Calu3 (cell line): ENCODE measurements at regions not wholly inside any gene's neighbourhood (a gene's known extent, or its start where the extent isn't known, plus 50 kb on each side); places are given as distances from the start of the nearest gene placed in this dataset.

Experiments
- BruUV-seq: library from RNA; stranded (reverse); fragments of 400-500 nt; replicated peaks from 2 replicates; lab custom pipeline; 2021; lab: Mats Ljungman, UMichigan
- CTCF ChIA-PET: fragments of 300-600 bp; sonication (Branson Sonifier 250); formaldehyde crosslinking; loops from one replicate; lab custom pipeline; 2022; ENCODE audit warnings: antibody characterized with exemption; lab: Charles Lee
- DNase-seq: peaks from one replicate; pipeline ENCODE4 v3.0.0; 2022
- H3K27ac Mint-ChIP-seq: one replicate; pipeline ENCODE4 v1.8.0; 2022; ENCODE audit warnings: mixed read lengths; ENCODE audit not compliant: unreplicated experiment
- H3K27me3 Mint-ChIP-seq: one replicate; pipeline ENCODE4 v1.8.0; 2022; ENCODE audit warnings: mixed read lengths; ENCODE audit not compliant: unreplicated experiment
- H3K36me3 Mint-ChIP-seq: one replicate; pipeline ENCODE4 v1.8.0; 2022; ENCODE audit warnings: mild to moderate bottlenecking, moderate library complexity, mixed read lengths; ENCODE audit not compliant: insufficient read depth, unreplicated experiment
- H3K4me1 Mint-ChIP-seq: one replicate; pipeline ENCODE4 v1.8.0; 2022; ENCODE audit warnings: mild to moderate bottlenecking, low read depth, mixed read lengths; ENCODE audit not compliant: unreplicated experiment
- H3K4me3 Mint-ChIP-seq: one replicate; pipeline ENCODE4 v1.8.0; 2022; ENCODE audit warnings: mild to moderate bottlenecking, low read depth, moderate library complexity, mixed read lengths; ENCODE audit not compliant: unreplicated experiment
- H3K9me3 Mint-ChIP-seq: one replicate; pipeline ENCODE4 v1.8.0; 2022; ENCODE audit warnings: low read depth, mixed read lengths; ENCODE audit not compliant: unreplicated experiment
- CTCF ChIP-seq: fragments of 200-600 bp; IDR thresholded peaks from one replicate; pipeline ENCODE4 v1.8.0; 2022; ENCODE audit warnings: antibody characterized with exemption; ENCODE audit not compliant: unreplicated experiment
- intact Hi-C: fragments of 100-400 bp; cut with micrococcal nuclease; formaldehyde crosslinking; loops from one replicate; pipeline ENCODE4 v1.10.0; 2022; ENCODE audit not compliant: unreplicated experiment

- Mint-ChIP-seq H3K4me1 (peaks cover 42% of the 10 kb centered on the region), H3K4me3 (no peak overlapping the region), H3K9me3 (no peaks in the 10 kb centered on the region), H3K27ac (no peak overlapping the region), H3K27me3 (no peaks in the 10 kb centered on the region), H3K36me3 (peaks cover 6% of the 10 kb centered on the region)
- intact Hi-C loops, result loop anchor here (10.0 kb wide), 2 partner anchors 102 to 1332 kb away; no protein-coding TSS in a partner anchor
- CTCF ChIA-PET, result no interaction called here
- DNase-seq, result no peak
- no TSS peak for BruUV-seq
- TF ChIP-seq CTCF, result no peak
These were observed 218.6 kb upstream of the CITED2 start for GRCh38 chr6:139593081-139593480.

GRCh38 chr6:139592011-139592410 is 217.6 kb upstream of the CITED2 start:
- H3K27me3 Mint-ChIP-seq, result no peaks in the 10 kb centered on the region
- TF ChIP-seq CTCF, result no peak
- DNase-seq, result no peak
- no TSS peak for BruUV-seq
- peaks cover 6% of the 10 kb centered on the region for H3K36me3 Mint-ChIP-seq
- H3K4me1 Mint-ChIP-seq, result peaks cover 40% of the 10 kb centered on the region
- H3K27ac Mint-ChIP-seq, result no peak overlapping the region
- CTCF ChIA-PET, result no interaction called here
- intact Hi-C loops, result loop anchor here (10.0 kb wide), 2 partner anchors 103 to 1333 kb away; no protein-coding TSS in a partner anchor
- no peaks in the 10 kb centered on the region for H3K9me3 Mint-ChIP-seq
- H3K4me3 Mint-ChIP-seq, result no peak overlapping the region

- peaks cover 43% of the 10 kb centered on the region for H3K4me1 Mint-ChIP-seq
- no peak overlapping the region for H3K4me3 Mint-ChIP-seq
- BruUV-seq, result no TSS peak
- H3K27me3 Mint-ChIP-seq, result no peaks in the 10 kb centered on the region
- H3K36me3 Mint-ChIP-seq, result peaks cover 6% of the 10 kb centered on the region
- H3K27ac Mint-ChIP-seq, result peak overlapping the region; percentile 35
- no peak for TF ChIP-seq CTCF
- H3K9me3 Mint-ChIP-seq, result no peaks in the 10 kb centered on the region
- no peak for DNase-seq
- CTCF ChIA-PET, result no interaction called here
- intact Hi-C loops, result loop anchor here (10.0 kb wide), 2 partner anchors 104 to 1334 kb away; no protein-coding TSS in a partner anchor
These were observed 216.8 kb upstream of the CITED2 start for GRCh38 chr6:139591075-139591865.

- TF ChIP-seq CTCF, result no peak
- Mint-ChIP-seq H3K27ac (peak overlapping the region; percentile 35), H3K4me3 (no peak overlapping the region), H3K27me3 (no peaks in the 10 kb centered on the region), H3K36me3 (peaks cover 6% of the 10 kb centered on the region), H3K9me3 (no peaks in the 10 kb centered on the region), H3K4me1 (peaks cover 50% of the 10 kb centered on the region)
- intact Hi-C loops, result loop anchor here (10.0 kb wide), 2 partner anchors 105 to 1335 kb away; no protein-coding TSS in a partner anchor
- CTCF ChIA-PET, result no interaction called here
- no TSS peak for BruUV-seq
- DNase-seq, result peak; percentile 44
These were observed 215.8 kb upstream of the CITED2 start for GRCh38 chr6:139590206-139590605.
